ENCODE measurements at regions not wholly inside any gene's neighbourhood (a gene's known extent, or its start where the extent isn't known, plus 50 kb on each side); places are given as distances from the start of the nearest gene placed in this dataset.

DNA sequence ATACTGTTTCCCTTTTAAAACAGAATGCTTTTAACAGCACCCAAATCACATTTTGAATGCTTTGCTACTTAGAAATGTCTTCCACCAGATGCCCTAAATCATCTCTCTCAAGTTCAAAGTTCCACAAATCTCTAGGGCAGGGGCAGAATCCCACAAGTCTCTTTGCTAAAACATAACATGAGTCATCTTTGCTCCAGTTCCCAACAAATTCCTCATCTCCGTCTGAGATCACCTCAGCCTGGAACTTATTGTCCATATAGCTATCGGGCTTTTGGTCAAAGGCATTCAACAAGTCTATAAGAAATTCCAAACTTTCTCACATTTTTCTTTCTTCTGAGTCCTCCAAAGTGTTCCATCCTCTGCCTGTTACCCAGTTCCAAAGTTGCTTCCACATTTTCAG lies 1374.5 kb upstream of the NXPH2 start:
- no peaks in the 10 kb centered on the region for H3K9me3 ChIP-seq (ENCODE audit: control insufficient read depth, insufficient read depth, low read depth, low read length)
- no peaks in the 10 kb centered on the region for H3K4me1 ChIP-seq (ENCODE audit: control insufficient read depth, insufficient read depth, low read length)
- CTCF ChIA-PET = interaction anchor here (0.7 kb wide), 1 partner anchor 322 kb away, joined by 3 read pairs; no protein-coding TSS in a partner anchor
- H3K4me3 ChIP-seq (ENCODE audit: low read depth, low read length) = no peak overlapping the region
- TF ChIP-seq ZBTB48 (tag by site-specific recombination; IDR thresholded peaks at IDR 0.05) (no peak), ZNF335 (tag by site-specific recombination; conservative IDR thresholded peaks at IDR 0.05) (no peak), ZNF830 (tag by site-specific recombination; IDR thresholded peaks at IDR 0.05; ENCODE audit: low read depth) (no peak), ZNF274 (IDR thresholded peaks at IDR 0.05; ENCODE audit: low read length) (no peak), ZNF274 (tag by site-specific recombination; IDR thresholded peaks at IDR 0.05; ENCODE audit: borderline replicate concordance) (no peak)
- H3K36me3 ChIP-seq (ENCODE audit: control insufficient read depth in 2 of 2, insufficient read depth in 1 of 2, low read length in 2 of 2) = no peaks in the 10 kb centered on the region
- no peak overlapping the region for H3K27ac ChIP-seq (ENCODE audit: extremely low read depth, low read depth, low read length)
- POLR2A ChIA-PET = no interaction called here

GRCh38 chr2:140154271-140154670 lies 1374.1 kb upstream of the NXPH2 start:
- Histone ChIP-seq H3K9me3 (ENCODE audit: control insufficient read depth, insufficient read depth, low read depth, low read length) (no peaks in the 10 kb centered on the region), H3K27ac (ENCODE audit: extremely low read depth, low read depth, low read length) (no peak overlapping the region), H3K4me1 (ENCODE audit: control insufficient read depth, insufficient read depth, low read length) (no peaks in the 10 kb centered on the region), H3K36me3 (ENCODE audit: control insufficient read depth in 2 of 2, insufficient read depth in 1 of 2, low read length in 2 of 2) (no peaks in the 10 kb centered on the region), H3K4me3 (ENCODE audit: low read depth, low read length) (no peak overlapping the region)
- ChIA-PET POLR2A (no interaction called here), CTCF (interaction anchor here (0.7 kb wide), 1 partner anchor 321 kb away, joined by 3 read pairs; no protein-coding TSS in a partner anchor)
- TF ChIP-seq ZFP3 (tag by site-specific recombination; IDR thresholded peaks at IDR 0.05; ENCODE audit: low read depth) = no peak
- no peak for TF ChIP-seq ZNF76 (tag by site-specific recombination; IDR thresholded peaks at IDR 0.05; ENCODE audit: borderline replicate concordance, low read depth)
- TF ChIP-seq BCL11B (tag by site-specific recombination; IDR thresholded peaks at IDR 0.05; ENCODE audit: low read depth) = no peak
- no peak for TF ChIP-seq ZNF768 (tag by site-specific recombination; IDR thresholded peaks at IDR 0.05)
- TF ChIP-seq ZNF654 (tag by site-specific recombination; IDR thresholded peaks at IDR 0.05; ENCODE audit: low read depth) = no peak
- no peak for TF ChIP-seq REPIN1 (tag by site-specific recombination; IDR thresholded peaks at IDR 0.05; ENCODE audit: low read depth)
- TF ChIP-seq ZNF174 (tag by site-specific recombination; IDR thresholded peaks at IDR 0.05) = no peak
- TF ChIP-seq ZNF138 (tag by site-specific recombination; IDR thresholded peaks at IDR 0.05; ENCODE audit: borderline replicate concordance) = no peak
- TF ChIP-seq MEIS1 (CRISPR knock-in tag; IDR thresholded peaks at IDR 0.05; ENCODE audit: borderline replicate concordance) = no peak
- TF ChIP-seq, protein P1, sequence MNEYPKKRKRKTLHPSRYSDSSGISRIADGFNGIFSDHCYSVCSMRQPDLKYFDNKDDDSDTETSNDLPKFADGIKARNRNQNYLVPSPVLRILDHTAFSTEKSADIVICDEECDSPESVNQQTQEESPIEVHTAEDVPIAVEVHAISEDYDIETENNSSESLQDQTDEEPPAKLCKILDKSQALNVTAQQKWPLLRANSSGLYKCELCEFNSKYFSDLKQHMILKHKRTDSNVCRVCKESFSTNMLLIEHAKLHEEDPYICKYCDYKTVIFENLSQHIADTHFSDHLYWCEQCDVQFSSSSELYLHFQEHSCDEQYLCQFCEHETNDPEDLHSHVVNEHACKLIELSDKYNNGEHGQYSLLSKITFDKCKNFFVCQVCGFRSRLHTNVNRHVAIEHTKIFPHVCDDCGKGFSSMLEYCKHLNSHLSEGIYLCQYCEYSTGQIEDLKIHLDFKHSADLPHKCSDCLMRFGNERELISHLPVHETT (tag by site-specific recombination; IDR thresholded peaks at IDR 0.05) = no peak
- TF ChIP-seq ZNF184 (tag by site-specific recombination; IDR thresholded peaks at IDR 0.05) = no peak
- no peak for TF ChIP-seq YY2 (tag by site-specific recombination; IDR thresholded peaks at IDR 0.05)
- no peak for TF ChIP-seq AEBP2 (tag by site-specific recombination; IDR thresholded peaks at IDR 0.05; ENCODE audit: borderline replicate concordance)
- TF ChIP-seq ZNF704 (tag by site-specific recombination; IDR thresholded peaks at IDR 0.05) = no peak
- TF ChIP-seq, protein P2, sequence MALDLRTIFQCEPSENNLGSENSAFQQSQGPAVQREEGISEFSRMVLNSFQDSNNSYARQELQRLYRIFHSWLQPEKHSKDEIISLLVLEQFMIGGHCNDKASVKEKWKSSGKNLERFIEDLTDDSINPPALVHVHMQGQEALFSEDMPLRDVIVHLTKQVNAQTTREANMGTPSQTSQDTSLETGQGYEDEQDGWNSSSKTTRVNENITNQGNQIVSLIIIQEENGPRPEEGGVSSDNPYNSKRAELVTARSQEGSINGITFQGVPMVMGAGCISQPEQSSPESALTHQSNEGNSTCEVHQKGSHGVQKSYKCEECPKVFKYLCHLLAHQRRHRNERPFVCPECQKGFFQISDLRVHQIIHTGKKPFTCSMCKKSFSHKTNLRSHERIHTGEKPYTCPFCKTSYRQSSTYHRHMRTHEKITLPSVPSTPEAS (tag by site-specific recombination; IDR thresholded peaks at IDR 0.05) = no peak
- no peak for TF ChIP-seq SCRT2 (tag by site-specific recombination; IDR thresholded peaks at IDR 0.05)
- TF ChIP-seq RBAK (tag by site-specific recombination; IDR thresholded peaks at IDR 0.05) = no peak
